HG03460 (cell line): ENCODE measurements at regions not wholly inside any gene's neighbourhood (a gene's known extent, or its start where the extent isn't known, plus 50 kb on each side); places are given as distances from the start of the nearest gene placed in this dataset.

Experiments
- ATAC-seq: cut with Tn5 transposase; IDR thresholded peaks from one replicate; pipeline ENCODE4 v1.9.1; 2021; ENCODE audit not compliant: unreplicated experiment

- no peak for ATAC-seq
These were observed 277.6 kb downstream of the BTG1 start for GRCh38 chr12:91868054-91868453.

- no peak for ATAC-seq
These were observed 279.1 kb downstream of the BTG1 start for GRCh38 chr12:91866566-91866965.

DNA sequence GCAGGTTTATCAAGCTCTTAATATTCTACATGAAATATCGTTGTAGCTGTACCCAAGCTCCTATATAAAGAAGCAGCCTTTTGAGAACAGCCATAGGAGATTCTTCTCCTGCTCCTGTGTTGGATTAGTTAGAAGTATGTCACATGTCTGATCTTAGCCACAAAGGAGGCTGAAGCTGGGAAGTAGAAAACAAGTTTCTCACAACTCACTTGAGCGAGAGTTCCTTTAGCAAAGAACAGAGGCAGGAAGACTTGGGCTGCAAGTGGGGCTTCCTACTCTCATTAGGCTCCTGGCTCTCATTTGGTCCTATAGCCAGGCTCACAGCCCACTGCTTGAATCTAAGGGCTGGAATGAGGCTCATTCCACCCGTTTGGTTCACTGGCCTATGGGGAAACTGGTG, 281.9 kb downstream of the BTG1 start:
- ATAC-seq: no peak

GRCh38 chr12:91861554-91861953, 284.1 kb downstream of the BTG1 start:
- no peak for ATAC-seq

DNA sequence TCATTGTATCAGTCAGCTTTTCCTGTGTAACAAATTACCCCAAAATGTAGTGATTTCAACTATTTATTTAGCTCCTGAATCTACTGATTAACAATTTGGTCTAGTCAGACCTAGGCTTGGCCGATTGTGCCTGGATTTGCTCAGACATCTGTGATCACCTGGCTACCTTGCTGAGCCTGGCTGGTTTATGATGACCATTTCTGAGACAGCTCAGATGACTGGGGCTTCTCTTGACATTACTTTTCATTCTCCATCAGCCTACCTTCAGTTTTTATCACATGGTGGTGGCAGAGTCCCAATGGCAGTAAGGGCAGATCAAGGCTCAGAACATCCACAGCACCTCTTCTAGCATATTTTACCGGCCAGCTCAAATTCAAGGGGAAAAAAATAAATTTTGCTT, 286.3 kb downstream of the BTG1 start:
- no peak for ATAC-seq

GRCh38 chr12:91857813-91858542, 287.7 kb downstream of the BTG1 start:
- ATAC-seq: no peak

GRCh38 chr12:91854725-91855124, 290.9 kb downstream of the BTG1 start:
- no peak for ATAC-seq

GRCh38 chr12:91853350-91854127, 292.1 kb downstream of the BTG1 start:
- ATAC-seq: no peak

DNA sequence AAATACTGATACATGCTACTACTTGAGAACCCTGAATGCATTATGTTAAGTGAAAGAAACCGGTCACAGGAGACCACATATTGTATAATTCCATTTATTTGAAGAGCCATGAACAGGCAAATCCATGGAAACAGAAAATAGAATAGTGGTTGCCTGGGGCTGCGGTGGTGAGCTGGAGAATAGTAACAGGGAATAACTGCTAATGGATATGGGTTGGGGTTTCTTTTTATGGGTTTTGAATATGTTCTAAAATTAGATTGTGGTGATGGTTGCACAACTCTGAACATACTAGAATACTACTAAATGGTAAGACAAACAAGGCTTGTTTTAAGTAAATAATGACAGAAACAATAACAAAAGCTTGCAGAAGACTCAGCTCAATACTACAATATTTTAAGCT, 293.0 kb downstream of the BTG1 start:
- ATAC-seq: no peak

DNA sequence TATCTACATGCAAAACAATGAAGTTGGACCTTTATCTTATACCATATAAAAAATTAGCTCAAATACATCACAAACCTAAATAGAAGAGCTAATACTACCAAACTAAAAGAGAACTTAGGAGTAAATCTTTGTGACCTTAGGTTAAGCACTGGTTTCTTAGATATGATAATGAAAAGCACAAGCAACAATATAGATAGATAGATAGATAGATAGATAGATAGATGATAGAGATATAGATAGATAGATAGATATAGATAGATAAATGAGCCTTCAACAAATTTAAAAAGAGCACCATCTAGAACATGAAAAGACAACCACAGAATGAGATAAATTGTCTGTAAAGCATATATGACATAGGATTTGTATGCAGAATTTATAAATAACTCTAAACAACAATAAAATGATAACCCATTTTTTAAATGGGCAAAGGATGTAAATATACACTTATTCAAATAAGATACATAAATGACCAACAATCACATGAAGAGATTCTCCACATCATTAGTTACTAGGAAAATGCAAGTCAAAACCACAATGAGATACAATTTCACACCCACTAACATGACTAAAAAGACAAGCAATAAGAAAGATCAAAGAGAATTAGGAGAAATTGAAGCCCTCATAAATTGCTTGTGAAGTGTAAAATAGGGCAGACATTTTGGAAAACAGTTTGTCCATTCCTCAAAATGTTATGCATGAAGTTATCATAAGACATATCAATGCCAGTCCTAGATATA, 293.7 kb downstream of the BTG1 start:
- ATAC-seq: no peak

DNA sequence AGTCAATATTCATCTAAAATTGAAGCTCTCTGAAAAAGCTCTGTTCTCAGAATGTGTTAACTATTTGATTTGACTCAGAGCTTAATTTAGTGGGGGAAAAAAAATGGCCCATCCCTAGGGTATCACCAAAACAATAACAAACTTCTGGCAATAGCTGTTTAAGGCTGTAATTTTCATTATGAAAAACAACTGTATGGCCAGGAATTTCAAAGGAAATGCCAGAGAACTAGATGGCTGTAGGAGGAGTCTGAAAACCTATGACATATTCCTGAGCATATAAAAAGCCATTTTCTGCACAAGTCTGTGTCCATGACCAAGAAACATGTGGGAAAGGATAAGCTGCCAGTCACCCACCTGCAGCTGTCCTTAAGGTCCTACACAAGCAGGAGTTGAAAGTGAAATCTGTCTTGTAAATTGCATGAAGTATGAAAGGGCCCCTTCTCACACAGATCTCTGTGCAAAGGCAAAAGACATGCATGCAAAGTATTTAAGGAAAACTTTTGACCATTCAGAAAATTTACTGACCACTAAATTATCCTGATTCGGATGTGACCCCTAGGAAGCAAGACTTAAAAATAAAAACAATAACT, 299.1 kb downstream of the BTG1 start:
- no peak for ATAC-seq

GRCh38 chr12:91845365-91845764, 300.3 kb downstream of the BTG1 start:
- ATAC-seq: no peak

- no peak for ATAC-seq
These were observed 303.8 kb downstream of the BTG1 start for GRCh38 chr12:91841822-91842221.

DNA sequence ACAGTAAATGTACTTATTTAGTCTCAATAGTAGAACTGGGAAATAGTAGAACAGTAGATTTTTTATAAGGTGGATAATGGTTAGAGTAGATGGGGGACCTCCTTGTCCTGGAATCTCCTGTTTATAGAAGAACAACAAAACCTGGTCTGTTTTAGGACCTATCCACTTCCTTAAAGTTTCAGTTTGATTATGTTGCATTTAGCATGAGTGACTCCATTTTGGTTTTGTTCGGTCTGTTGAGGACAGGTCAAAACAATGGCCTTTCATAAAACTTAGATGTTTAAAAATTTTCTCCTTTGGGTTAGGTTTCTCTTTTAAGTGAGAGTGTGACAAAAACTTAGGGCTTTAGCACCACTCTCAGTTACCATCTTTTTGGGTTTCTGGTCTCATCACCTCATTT, 308.9 kb downstream of the BTG1 start:
- ATAC-seq: no peak

DNA sequence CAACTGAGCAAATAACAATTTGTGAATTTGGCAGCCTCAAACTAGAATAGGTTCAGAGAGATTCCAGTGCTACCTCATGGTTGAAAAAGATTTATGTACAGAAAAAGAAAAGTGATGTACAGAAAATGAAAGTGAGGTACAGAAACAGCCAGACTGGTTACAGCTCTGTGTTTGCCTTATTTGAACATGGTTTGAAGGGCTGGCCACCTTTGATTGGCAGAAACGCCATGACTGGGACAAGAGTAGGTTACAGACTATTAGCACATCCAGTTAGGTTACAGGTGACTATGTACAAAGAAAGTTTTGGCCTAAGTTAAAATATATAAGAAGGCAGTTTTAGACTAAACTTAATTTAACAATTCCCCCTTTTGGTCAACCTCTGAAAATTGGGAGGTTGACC, 309.4 kb downstream of the BTG1 start:
- no peak for ATAC-seq

DNA sequence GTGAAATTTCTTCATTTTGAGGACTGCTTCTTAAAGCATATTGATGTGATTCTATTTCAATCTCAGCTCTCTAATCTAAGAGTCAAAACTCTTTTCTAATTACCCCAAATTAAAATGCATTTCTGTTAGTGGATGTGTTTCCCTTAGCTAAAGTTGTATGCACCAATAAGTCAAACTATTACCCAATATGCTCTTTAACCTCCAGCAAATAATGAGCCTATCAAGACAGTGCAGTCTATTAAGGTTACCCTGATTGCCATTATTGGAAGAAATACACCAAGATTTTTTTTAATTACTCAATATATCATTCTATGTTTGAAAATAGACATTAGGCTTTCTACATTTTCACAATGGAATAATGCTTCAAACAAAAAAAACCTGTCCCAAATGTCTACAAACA, 310.0 kb downstream of the BTG1 start:
- ATAC-seq: no peak

DNA sequence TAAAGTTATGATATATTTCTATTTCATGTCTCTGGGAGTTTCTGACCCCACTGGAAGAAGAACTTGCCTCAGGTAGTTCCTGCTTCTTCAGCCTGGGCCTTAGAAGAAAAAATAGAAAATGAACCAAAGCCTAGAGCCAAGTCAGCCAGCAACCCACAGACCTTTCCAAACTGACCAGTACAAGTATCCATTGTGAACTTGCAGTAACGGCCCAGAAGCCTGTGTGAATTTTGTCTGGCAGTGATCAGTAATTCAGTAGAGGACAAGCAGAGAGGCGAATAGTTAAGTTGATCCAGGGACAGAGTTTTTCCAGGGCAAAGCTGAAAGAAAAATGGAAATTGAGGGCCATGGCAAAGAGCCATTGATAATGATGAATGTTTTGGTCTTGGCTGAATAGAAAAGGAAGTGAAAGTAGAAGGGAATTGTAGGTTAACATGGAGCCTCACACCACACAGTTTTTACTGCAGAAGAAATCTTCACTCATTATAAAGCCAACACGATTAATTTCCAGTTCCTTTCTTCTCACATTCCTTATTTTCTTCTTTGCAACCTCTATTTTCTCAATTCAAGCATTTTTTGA, 311.8 kb downstream of the BTG1 start:
- no peak for ATAC-seq

DNA sequence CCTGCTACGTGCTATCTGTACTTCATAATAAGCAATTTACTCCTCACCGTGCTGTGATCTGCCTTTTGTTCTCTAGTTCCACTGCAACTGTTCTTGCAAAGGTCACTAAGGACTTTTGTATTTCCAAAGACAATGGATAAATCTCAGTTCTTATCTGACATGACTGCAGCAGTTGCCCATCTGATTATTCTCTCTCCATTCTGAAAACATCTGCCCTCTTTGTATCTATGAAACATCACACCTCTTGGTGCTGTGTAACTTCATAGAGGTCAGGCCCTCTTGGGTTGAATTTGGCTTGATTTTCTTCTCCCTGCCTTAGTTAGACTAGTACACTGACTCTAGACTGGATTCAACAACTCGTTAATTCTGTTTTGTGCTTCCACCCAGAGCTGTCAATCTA, 319.6 kb downstream of the BTG1 start:
- ATAC-seq: no peak

GRCh38 chr12:91824991-91825390, 320.7 kb downstream of the BTG1 start:
- ATAC-seq: no peak

- ATAC-seq: no peak
These were observed 326.6 kb downstream of the BTG1 start for GRCh38 chr12:91819132-91819447.
